Smooth muscle cell (in vitro differentiated cells): ENCODE measurements at regions not wholly inside any gene's neighbourhood (a gene's known extent, or its start where the extent isn't known, plus 50 kb on each side); places are given as distances from the start of the nearest gene placed in this dataset.

Experiments
- DNase-seq: peaks from one replicate; lab custom pipeline; 2025; ENCODE audit not compliant: unreplicated experiment; lab: John Stamatoyannopoulos, UW
- H2AFZ ChIP-seq: fragments of 200-600 bp; sonication (generic); 2 replicates; pipeline ENCODE4 v1.6.0; 2016; ENCODE audit warnings: antibody characterized with exemption, low read depth, mild to moderate bottlenecking
- H3F3A ChIP-seq: fragments of 200-600 bp; sonication (generic); 2 replicates; pipeline ENCODE4 v1.6.0; 2017; ENCODE audit warnings: antibody characterized with exemption, low read depth
- H3K27ac ChIP-seq: fragments of 200-600 bp; sonication (generic); 2 replicates; pipeline ENCODE4 v1.5.1; 2016; ENCODE audit warnings: low read depth, mild to moderate bottlenecking
- H3K27me3 ChIP-seq: fragments of 200-600 bp; sonication (generic); 2 replicates; pipeline ENCODE4 v1.6.1; 2016; ENCODE audit warnings: low read depth, mild to moderate bottlenecking
- H3K36me3 ChIP-seq: fragments of 200-600 bp; sonication (generic); 2 replicates; pipeline ENCODE4 v1.5.1; 2016; ENCODE audit warnings: low read depth
- H3K4me1 ChIP-seq: fragments of 200-600 bp; sonication (generic); 2 replicates; pipeline ENCODE4 v1.5.1; 2016; ENCODE audit warnings: low read depth
- H3K4me2 ChIP-seq: fragments of 200-600 bp; sonication (generic); 2 replicates; pipeline ENCODE4 v1.6.0; 2016; ENCODE audit warnings: mild to moderate bottlenecking
- H3K4me3 ChIP-seq: fragments of 200-600 bp; sonication (generic); 2 replicates; pipeline ENCODE4 v1.5.1; 2016; ENCODE audit warnings: mild to moderate bottlenecking
- H3K79me2 ChIP-seq: fragments of 200-600 bp; sonication (generic); 2 replicates; pipeline ENCODE4 v1.6.0; 2016; ENCODE audit warnings: low read depth, mild to moderate bottlenecking
- H3K9ac ChIP-seq: fragments of 200-600 bp; sonication (generic); 2 replicates; pipeline ENCODE4 v1.6.0; 2016; ENCODE audit warnings: low read depth
- H3K9me3 ChIP-seq: fragments of 200-600 bp; sonication (generic); replicated peaks from 2 replicates; pipeline ENCODE4 v1.5.1; 2016; ENCODE audit warnings: low read depth
- H4K20me1 ChIP-seq: fragments of 200-600 bp; sonication (generic); 2 replicates; pipeline ENCODE4 v1.6.0; 2016; ENCODE audit warnings: low read depth
- WGBS: methylation state at CpG from one replicate; pipeline ENCODE4 v1.1.7; 2016; ENCODE audit warnings: low lambda C conversion rate; 5-methylcytosine and 5-hydroxymethylcytosine counted together
- TF ChIP-seq, protein P1 (sequence below): fragments of 200-600 bp; sonication (generic); IDR thresholded peaks from 2 replicates; pipeline ENCODE4 v1.5.1; 2017; ENCODE audit warnings: borderline replicate concordance, mild to moderate bottlenecking, antibody characterized with exemption; ENCODE audit not compliant: insufficient read depth, poor library complexity, severe bottlenecking

DNA sequence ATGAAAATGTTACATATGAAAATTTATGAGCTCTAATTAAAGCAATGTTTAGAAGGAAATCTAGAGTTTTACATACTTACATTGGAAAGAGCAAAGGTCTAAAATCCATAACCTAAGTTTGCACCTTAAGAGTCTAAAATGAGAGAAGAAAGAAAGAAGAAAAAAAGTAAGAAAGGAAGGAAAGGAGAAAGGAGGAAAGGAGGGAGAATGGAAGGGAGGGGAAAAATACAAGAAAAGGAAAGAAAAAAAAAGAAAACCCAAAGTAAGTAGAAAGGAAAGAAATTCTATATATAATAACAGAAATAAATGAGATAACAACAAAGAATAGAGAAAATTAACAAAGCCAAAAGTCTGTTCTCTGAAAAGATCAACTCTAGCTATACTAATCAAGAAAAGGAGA lies 122.6 kb downstream of the BCL2L11 start:
- H3K79me2 ChIP-seq = no peaks in the 10 kb centered on the region
- TF ChIP-seq, protein P1, sequence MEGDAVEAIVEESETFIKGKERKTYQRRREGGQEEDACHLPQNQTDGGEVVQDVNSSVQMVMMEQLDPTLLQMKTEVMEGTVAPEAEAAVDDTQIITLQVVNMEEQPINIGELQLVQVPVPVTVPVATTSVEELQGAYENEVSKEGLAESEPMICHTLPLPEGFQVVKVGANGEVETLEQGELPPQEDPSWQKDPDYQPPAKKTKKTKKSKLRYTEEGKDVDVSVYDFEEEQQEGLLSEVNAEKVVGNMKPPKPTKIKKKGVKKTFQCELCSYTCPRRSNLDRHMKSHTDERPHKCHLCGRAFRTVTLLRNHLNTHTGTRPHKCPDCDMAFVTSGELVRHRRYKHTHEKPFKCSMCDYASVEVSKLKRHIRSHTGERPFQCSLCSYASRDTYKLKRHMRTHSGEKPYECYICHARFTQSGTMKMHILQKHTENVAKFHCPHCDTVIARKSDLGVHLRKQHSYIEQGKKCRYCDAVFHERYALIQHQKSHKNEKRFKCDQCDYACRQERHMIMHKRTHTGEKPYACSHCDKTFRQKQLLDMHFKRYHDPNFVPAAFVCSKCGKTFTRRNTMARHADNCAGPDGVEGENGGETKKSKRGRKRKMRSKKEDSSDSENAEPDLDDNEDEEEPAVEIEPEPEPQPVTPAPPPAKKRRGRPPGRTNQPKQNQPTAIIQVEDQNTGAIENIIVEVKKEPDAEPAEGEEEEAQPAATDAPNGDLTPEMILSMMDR = no peak
- no peaks in the 10 kb centered on the region for H3K4me1 ChIP-seq
- H3K4me3 ChIP-seq = no peak overlapping the region
- H3K9me3 ChIP-seq = no peaks in the 10 kb centered on the region
- no peak overlapping the region for H3K27ac ChIP-seq
- H3K27me3 ChIP-seq = no peaks in the 10 kb centered on the region
- no peak for DNase-seq
- peaks cover 50% of the 10 kb centered on the region for H4K20me1 ChIP-seq
- no peaks in the 10 kb centered on the region for H3F3A ChIP-seq
- H3K4me2 ChIP-seq = no peak overlapping the region
- no peaks in the 10 kb centered on the region for H3K36me3 ChIP-seq
- no peak overlapping the region for H3K9ac ChIP-seq
- no peak overlapping the region for H2AFZ ChIP-seq

GRCh38 chr2:111244864-111245263 lies 124.2 kb downstream of the BCL2L11 start:
- Histone ChIP-seq H3K27me3 (no peaks in the 10 kb centered on the region), H3K4me1 (no peaks in the 10 kb centered on the region), H3K9ac (no peak overlapping the region), H3F3A (no peaks in the 10 kb centered on the region), H3K9me3 (no peaks in the 10 kb centered on the region), H3K4me2 (no peak overlapping the region), H3K27ac (no peak overlapping the region), H2AFZ (no peak overlapping the region), H4K20me1 (peaks cover 66% of the 10 kb centered on the region), H3K36me3 (no peaks in the 10 kb centered on the region), H3K4me3 (no peak overlapping the region), H3K79me2 (no peaks in the 10 kb centered on the region)
- TF ChIP-seq, protein P1 = no peak
- no peak for DNase-seq
- WGBS = 94% methylated on average over 3 of the region's 3 CpGs

DNA sequence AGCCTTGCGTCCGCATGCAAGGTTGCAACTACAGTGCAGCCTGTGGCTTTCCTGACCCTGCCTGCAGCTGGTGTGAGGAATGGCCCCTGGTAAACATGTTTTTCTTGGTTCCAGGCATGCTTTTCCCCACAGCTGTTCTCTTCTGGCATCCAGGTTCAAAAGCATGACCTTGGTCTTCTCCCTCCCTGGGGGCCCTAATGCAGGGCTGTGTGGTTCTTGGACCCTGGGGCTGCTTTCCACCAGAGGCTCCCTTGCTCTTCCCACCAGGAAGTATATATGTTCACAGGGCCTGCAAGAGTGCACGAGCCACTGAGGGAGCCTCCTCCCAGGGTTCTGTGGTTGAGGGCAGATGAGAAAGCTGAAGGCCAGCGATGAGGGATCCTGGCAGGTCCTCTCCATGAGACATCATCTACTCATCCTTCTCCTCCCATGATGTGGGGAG lies 125.9 kb downstream of the BCL2L11 start:
- Histone ChIP-seq H3F3A (peaks cover 8% of the 10 kb centered on the region), H3K4me2 (no peak overlapping the region), H3K27me3 (no peaks in the 10 kb centered on the region), H2AFZ (no peak overlapping the region), H3K36me3 (no peaks in the 10 kb centered on the region), H3K4me3 (no peak overlapping the region), H4K20me1 (peaks cover 77% of the 10 kb centered on the region), H3K27ac (no peak overlapping the region), H3K79me2 (peaks cover 3% of the 10 kb centered on the region), H3K9me3 (no peaks in the 10 kb centered on the region), H3K4me1 (no peaks in the 10 kb centered on the region), H3K9ac (no peak overlapping the region)
- no peak for DNase-seq
- WGBS = 92% methylated on average over 4 of the region's 4 CpGs
- TF ChIP-seq, protein P1 = no peak

- Histone ChIP-seq H3K9me3 (no peaks in the 10 kb centered on the region), H3K36me3 (no peaks in the 10 kb centered on the region), H3K9ac (no peak overlapping the region), H3F3A (peaks cover 13% of the 10 kb centered on the region), H3K27me3 (no peaks in the 10 kb centered on the region), H3K79me2 (peaks cover 7% of the 10 kb centered on the region), H4K20me1 (peaks cover 77% of the 10 kb centered on the region), H3K4me1 (no peaks in the 10 kb centered on the region), H2AFZ (no peak overlapping the region), H3K4me3 (no peak overlapping the region), H3K4me2 (no peak overlapping the region), H3K27ac (no peak overlapping the region)
- WGBS = 95% methylated on average over 2 of the region's 2 CpGs
- TF ChIP-seq, protein P1 = no peak
- no peak for DNase-seq
Measured at GRCh38 chr2:111247491-111247890, 126.8 kb downstream of the BCL2L11 start.
